Epithelial cell of prostate (primary cell): ENCODE measurements at regions not wholly inside any gene's neighbourhood (a gene's known extent, or its start where the extent isn't known, plus 50 kb on each side); places are given as distances from the start of the nearest gene placed in this dataset.

ENCODE experiments used
- DNase-seq: peaks from one replicate; pipeline ENCODE4 v3.0.0-alpha.2; 2011; ENCODE audit warnings: low read depth, low spot score
- H3K27ac ChIP-seq: fragments of 450-650 bp; 2 replicates; pipeline ENCODE4 v1.5.1; 2017; ENCODE audit warnings: mild to moderate bottlenecking

- DNase-seq: no peak
- no peak overlapping the region for H3K27ac ChIP-seq
These were observed 148.1 kb downstream of the PPARGC1A start for GRCh38 chr4:23741681-23742191.

DNA sequence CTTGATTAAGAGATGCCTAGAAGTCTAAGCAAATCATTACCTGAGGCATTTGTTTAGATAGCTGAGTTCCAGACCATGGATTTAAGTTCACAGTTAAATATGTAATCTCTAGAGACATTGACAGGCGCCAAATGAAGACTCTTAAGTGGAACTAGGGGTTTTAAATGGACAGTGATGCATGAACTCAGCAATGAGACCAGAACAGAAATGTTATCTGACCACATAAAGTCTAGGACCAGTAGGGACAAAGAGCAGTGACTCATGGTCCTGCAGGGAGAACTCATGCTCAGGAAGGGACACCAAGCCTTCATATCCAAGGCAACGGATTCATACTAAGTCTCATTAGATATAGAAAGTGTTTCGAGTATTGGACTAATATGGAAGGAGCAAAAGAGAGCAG is 152.3 kb downstream of the PPARGC1A start:
- no peak for DNase-seq
- no peak overlapping the region for H3K27ac ChIP-seq

DNA sequence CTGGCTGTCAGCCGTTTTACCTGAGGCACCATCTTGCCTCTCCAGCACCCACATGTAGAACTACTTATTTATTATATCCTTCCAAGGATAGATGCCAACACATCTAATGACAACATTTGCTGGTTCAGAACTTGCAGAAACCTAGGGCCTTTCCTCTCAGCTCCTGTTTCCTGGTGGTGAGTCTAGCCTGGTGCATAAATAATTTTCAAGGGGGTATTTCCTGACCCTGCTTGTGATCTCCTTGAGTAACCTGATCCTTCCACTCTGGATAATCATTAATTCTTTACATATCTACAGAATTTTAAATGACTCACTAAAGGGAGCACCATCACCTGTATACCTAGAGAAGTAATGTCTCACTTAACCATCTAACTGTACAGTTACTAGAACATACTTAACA is 153.4 kb downstream of the PPARGC1A start:
- no peak for DNase-seq
- H3K27ac ChIP-seq: no peak overlapping the region

DNA sequence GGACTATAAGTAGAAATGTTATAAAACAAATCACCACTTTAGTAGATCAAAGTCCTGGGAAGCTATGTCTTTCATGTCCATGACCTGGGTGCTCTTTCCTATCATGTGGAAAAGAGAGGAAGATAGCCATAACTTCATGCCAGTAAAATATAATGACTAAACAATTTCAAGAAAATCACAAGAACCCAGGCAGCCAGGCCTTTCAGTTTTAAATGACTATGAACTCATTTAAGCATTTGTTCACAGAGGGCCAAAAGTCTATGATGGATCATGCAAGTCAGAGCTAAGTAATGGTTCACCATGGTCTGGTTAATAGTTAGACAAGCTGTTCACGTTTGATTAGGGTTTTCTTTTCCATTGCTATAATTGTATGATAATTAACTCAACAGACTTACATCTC is 155.8 kb downstream of the PPARGC1A start:
- H3K27ac ChIP-seq: no peak overlapping the region
- no peak for DNase-seq

DNA sequence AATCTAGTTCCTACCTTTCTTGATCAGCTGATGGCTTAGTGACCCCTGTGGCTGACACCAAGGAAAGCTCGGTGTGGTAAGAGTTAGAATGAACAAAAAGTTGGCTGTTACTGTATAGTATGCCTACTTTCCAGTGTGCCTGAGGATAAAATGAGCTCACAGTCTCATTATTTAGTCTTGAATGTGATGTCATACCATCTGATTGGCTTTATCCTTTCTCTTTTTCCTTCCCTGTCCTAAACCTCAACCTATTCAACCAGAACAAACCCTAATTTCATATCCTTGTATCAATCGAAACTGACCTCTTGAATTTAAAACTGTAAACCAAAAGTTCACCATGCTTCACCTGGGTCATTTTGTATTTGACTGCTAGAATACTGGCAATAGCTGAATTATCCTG is 156.4 kb downstream of the PPARGC1A start:
- no peak overlapping the region for H3K27ac ChIP-seq
- no peak for DNase-seq

GRCh38 chr4:23730998-23731397 is 158.8 kb downstream of the PPARGC1A start:
- DNase-seq: no peak

DNA sequence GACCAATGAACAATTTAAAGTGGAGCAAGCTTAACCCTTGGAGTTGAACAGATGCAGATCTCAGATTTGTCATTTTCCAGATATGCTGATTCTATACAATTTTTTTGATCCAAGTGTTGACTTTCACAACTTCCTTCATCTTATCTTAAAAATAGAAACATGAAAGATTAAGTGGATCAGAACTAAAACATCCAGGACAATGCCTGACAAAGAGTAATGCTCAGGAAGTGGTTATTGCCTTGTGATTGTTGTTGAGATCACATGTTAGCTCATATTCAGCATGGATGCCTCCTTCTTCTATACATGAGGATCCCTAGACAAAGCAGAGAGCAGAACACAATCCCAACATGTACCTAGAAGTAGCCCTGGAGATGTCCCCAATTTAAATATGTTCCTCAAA is 160.9 kb downstream of the PPARGC1A start:
- no peak overlapping the region for H3K27ac ChIP-seq
- DNase-seq: no peak

More at GRCh38 chr4:23730998-23731397, 158.8 kb downstream of the PPARGC1A start:
- no peak overlapping the region for H3K27ac ChIP-seq

GRCh38 chr4:23728393-23728792 is 161.5 kb downstream of the PPARGC1A start:
- peak; percentile 3 for DNase-seq
- H3K27ac ChIP-seq: no peak overlapping the region

DNA sequence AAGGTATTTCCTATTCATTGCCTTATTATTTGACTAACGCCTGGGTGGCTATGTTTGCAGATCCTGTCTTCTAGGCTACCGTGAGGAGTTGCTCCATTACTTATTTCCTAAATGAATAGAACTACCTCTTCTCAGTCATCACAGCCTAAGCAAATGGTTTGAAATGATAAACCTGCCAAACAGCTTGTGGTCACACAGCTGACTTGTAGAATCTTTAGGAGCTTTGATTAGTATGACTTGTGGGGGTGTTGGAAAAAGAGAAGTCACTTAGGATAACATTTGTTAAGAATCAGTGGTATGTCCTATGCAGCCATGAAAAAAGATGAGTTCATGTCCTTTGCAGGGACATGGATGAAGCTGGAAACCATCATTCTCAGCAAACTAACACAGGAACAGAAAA is 169.3 kb downstream of the PPARGC1A start:
- no peak for DNase-seq
- H3K27ac ChIP-seq: no peak overlapping the region

DNA sequence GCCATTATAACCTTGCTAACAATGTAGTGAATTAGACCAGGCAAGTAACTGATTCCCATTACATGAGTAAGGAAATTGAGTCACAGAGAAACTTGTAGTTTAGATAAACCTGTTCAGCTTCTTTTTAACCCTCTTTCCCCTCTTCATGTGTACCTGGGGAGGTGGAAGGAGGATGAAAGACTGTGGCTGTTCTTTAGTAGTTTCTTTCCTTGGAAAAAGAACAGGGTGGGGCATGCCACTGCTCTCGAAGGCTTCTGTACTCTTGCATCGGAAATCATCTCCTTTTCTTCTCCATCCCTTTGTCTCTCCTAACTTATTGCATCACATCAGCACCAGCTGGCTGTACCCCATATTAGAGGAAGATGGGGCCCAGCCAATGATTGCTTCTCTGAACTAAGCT is 171.4 kb downstream of the PPARGC1A start:
- H3K27ac ChIP-seq: no peak overlapping the region
- DNase-seq: no peak

- DNase-seq: no peak
- H3K27ac ChIP-seq: no peak overlapping the region
These were observed 172.2 kb downstream of the PPARGC1A start for GRCh38 chr4:23717528-23718248.

DNA sequence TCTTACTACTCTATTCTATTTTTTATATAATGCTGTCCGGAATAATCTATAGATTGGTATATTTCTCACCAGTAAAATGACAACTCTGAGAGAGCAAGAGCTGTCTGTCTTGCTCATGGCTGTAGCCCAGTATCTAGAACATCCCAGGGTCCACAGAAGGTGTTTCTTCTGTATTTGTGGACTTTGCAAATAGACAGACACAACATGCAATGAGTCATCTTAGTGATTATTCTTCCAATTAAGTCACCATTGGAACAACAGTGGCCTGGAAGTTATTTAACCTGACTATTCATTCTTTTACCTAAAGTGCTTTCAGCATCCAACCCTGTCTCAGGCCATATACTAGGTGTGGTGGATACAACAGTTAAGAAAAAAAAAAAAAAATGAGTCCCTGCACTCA is 179.5 kb downstream of the PPARGC1A start:
- no peak overlapping the region for H3K27ac ChIP-seq
- DNase-seq: no peak

- H3K27ac ChIP-seq: no peak overlapping the region
These were observed 182.2 kb downstream of the PPARGC1A start for GRCh38 chr4:23707652-23708026.

GRCh38 chr4:23706972-23707651 is 182.7 kb downstream of the PPARGC1A start:
- DNase-seq: no peak
- H3K27ac ChIP-seq: no peak overlapping the region

More at GRCh38 chr4:23707652-23708026, 182.2 kb downstream of the PPARGC1A start:
- DNase-seq: no peak

DNA sequence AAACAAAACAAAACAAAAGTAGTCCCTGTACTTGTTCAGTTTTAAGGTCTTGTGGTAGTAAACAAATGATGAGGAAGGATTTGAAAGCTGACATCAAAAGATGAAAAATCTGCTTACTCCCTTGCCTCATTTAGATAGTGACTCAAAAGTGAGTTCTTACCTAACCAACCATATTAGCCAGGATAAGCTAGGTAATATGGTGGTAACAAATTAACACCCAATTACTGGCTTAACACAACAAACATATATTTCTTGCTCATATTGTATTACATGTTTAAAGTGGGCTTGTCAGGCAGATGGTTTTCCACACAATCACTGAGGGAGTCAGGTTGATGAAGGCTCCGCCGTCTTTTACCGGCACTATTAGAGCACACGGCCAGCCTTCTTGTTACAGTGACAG is 189.7 kb downstream of the PPARGC1A start:
- DNase-seq: no peak
- H3K27ac ChIP-seq: no peak overlapping the region

DNA sequence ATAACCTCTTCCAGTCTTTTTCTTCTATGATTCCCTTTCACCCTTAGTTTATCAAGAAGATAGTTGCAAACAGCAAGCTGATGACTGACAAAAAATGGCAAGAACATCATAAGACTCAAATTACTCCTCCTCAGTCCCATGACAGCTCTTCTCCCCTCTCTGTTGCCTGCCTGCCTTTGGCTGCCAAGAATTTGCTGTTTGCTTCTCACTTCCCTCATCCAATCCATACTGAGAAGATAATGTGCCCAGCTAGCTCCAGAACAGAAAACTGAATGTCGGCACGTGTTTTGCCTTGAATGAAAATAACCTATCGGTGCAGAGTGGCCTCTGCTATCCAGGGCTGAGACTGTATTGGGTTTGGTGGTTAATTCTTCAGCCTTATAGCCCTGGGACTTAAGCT is 192.1 kb downstream of the PPARGC1A start:
- H3K27ac ChIP-seq: no peak overlapping the region
- no peak for DNase-seq

DNA sequence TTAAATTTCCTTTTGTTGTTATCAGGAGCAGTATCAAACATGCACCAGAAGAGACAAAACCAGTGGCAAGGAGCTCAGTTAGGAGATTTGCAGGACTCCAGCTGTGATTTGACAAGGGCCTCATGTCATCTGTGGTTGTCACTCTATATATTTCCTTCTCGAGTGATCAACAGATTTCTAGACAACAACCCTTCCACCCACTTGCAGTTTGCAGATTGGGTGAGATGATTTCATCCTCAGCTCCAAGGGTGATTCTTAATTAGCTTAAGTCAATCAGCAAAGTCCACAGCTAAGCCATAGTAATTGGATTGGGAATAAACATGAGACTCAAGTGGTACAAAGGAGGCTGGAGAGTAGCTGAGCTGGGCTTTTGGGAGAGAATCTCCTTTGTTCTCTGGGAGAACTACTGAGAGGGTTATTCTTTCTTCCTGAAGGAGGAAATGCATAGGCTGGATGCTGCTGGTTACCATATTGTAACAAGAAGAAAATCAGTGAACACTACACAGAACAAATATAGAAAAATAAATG is 192.8 kb downstream of the PPARGC1A start:
- no peak overlapping the region for H3K27ac ChIP-seq
- no peak for DNase-seq

GRCh38 chr4:23686169-23686897 is 203.5 kb downstream of the PPARGC1A start:
- DNase-seq: no peak
- H3K27ac ChIP-seq: no peak overlapping the region

GRCh38 chr4:23685471-23685870 is 204.4 kb downstream of the PPARGC1A start:
- H3K27ac ChIP-seq: no peak overlapping the region
- DNase-seq: no peak

- H3K27ac ChIP-seq: no peak overlapping the region
- no peak for DNase-seq
These were observed 209.0 kb downstream of the PPARGC1A start for GRCh38 chr4:23680671-23681518.
